Cardiac muscle cell (in vitro differentiated cells and primary cell): ENCODE measurements at regions not wholly inside any gene's neighbourhood (a gene's known extent, or its start where the extent isn't known, plus 50 kb on each side); places are given as distances from the start of the nearest gene placed in this dataset.
"Not testable (repeated sequence)": the region's sequence is repeated elsewhere in the genome, so short reads cannot be mapped to it uniquely, and the experiment has no call there.

Source experiments
- DNase-seq, 2 donors: peaks; one replicate each; pipeline versions ENCODE4 v3.0.0 to v3.0.0-alpha.2; 2010 to 2017; ENCODE audit warnings: low read depth in 1 of 2, low spot score in 1 of 2
- H3K27ac ChIP-seq: fragments of 200-600 bp; sonication (generic); 2 replicates; pipeline ENCODE4 v1.5.1; 2016
- H3K27me3 ChIP-seq: fragments of 200-600 bp; sonication (generic); 2 replicates; pipeline ENCODE4 v1.6.0; 2016; ENCODE audit warnings: control low read depth
- H3K36me3 ChIP-seq: fragments of 200-600 bp; sonication (generic); 2 replicates; pipeline ENCODE4 v1.5.1; 2016; ENCODE audit warnings: control low read depth
- H3K4me1 ChIP-seq: fragments of 200-600 bp; sonication (generic); 2 replicates; pipeline ENCODE4 v1.8.1; 2017; ENCODE audit warnings: low read depth, mild to moderate bottlenecking, mixed run types
- H3K4me3 ChIP-seq: fragments of 200-600 bp; sonication (generic); 2 replicates; pipeline ENCODE4 v1.5.1; 2016; ENCODE audit warnings: mild to moderate bottlenecking
- H3K9me3 ChIP-seq: fragments of 200-600 bp; sonication (generic); 2 replicates; pipeline ENCODE4 v1.5.1; 2017; ENCODE audit warnings: low read depth, mild to moderate bottlenecking, control low read depth
- CTCF ChIP-seq: IDR thresholded peaks from 2 replicates; pipeline ENCODE4 v1.5.1; 2012; ENCODE audit warnings: low read depth, mild to moderate bottlenecking, low read length

GRCh38 chr4:111070390-111070789, 447.5 kb upstream of the PITX2 start:
- no peak for DNase-seq
- no peaks in the 10 kb centered on the region for H3K36me3 ChIP-seq
- H3K27ac ChIP-seq: no peak overlapping the region
- H3K9me3 ChIP-seq: no peaks in the 10 kb centered on the region
- no peaks in the 10 kb centered on the region for H3K4me1 ChIP-seq
- H3K27me3 ChIP-seq: no peaks in the 10 kb centered on the region
- H3K4me3 ChIP-seq: no peak overlapping the region
- TF ChIP-seq CTCF: no peak

DNA sequence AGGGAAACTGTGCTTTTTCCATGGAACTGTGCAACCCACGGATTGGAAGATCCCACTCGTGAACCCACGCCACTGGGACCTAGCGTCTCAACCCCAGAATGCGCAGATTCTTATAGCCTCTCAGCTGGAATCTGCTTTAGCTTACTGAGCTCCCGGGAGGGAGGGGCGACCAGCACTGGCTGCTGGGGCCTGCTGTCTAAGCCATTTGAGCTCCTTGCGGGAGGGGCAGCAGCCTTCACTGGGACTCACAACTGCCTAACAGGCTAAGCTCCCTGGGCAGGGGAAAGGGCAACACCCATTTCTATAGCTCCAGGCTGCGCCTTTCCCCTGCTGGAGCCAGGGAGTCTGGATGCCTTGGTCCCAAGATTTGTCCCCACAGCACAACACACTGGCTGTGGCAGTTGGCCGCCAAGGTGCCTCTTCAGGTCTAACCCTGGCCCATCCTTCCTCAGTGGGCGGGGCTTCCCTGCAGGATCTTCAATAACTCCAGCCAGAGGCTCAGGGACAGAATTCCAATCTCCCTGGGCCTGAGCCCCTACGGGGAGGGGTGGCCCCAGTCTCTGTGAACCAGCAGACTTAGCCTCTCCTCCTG, 451.7 kb upstream of the PITX2 start:
- Histone ChIP-seq H3K9me3 (no peaks in the 10 kb centered on the region), H3K4me1 (no peaks in the 10 kb centered on the region), H3K27me3 (no peaks in the 10 kb centered on the region), H3K36me3 (no peaks in the 10 kb centered on the region), H3K27ac (no peak overlapping the region), H3K4me3 (no peak overlapping the region)
- DNase-seq: no peak
- no peak for TF ChIP-seq CTCF

- H3K36me3 ChIP-seq, H3K4me1 ChIP-seq, H3K4me3 ChIP-seq, DNase-seq, H3K27ac ChIP-seq, H3K27me3 ChIP-seq, H3K9me3 ChIP-seq: not testable (repeated sequence)
Observed at GRCh38 chr4:111076299-111076698, 453.4 kb upstream of the PITX2 start.

GRCh38 chr4:111108153-111108552, 485.3 kb upstream of the PITX2 start:
- H3K27me3 ChIP-seq: no peaks in the 10 kb centered on the region
- no peaks in the 10 kb centered on the region for H3K9me3 ChIP-seq
- no peak for TF ChIP-seq CTCF
- H3K27ac ChIP-seq: no peak overlapping the region
- H3K36me3 ChIP-seq: no peaks in the 10 kb centered on the region
- no peaks in the 10 kb centered on the region for H3K4me1 ChIP-seq
- no peak overlapping the region for H3K4me3 ChIP-seq
- DNase-seq: no peak

DNA sequence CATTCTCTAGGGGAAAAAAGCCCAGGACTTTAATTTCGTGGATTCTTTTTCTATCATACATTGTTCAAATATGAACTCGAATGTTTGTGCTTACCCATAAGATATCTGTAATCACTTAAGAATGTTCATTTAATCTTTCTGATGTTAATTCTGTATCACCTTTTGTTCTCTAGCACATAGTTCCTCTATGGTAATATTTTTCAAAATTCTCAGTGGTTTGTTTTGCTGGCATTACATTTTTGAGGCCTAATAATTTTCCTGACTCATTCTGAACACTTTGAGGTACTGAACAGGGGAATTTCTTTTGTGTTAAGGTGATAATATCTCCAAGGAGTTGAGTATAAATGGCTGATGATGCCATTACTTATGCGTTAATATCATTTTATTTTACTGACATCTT, 490.7 kb upstream of the PITX2 start:
- H3K4me1 ChIP-seq: no peaks in the 10 kb centered on the region
- H3K27ac ChIP-seq: no peak overlapping the region
- no peaks in the 10 kb centered on the region for H3K27me3 ChIP-seq
- H3K4me3 ChIP-seq: no peak overlapping the region
- H3K9me3 ChIP-seq: no peaks in the 10 kb centered on the region
- no peaks in the 10 kb centered on the region for H3K36me3 ChIP-seq
- no peak for DNase-seq
- TF ChIP-seq CTCF: no peak

- Histone ChIP-seq H3K4me1 (no peaks in the 10 kb centered on the region), H3K36me3 (no peaks in the 10 kb centered on the region), H3K27me3 (no peaks in the 10 kb centered on the region), H3K4me3 (no peak overlapping the region), H3K27ac (no peak overlapping the region), H3K9me3 (no peaks in the 10 kb centered on the region)
- no peak for TF ChIP-seq CTCF
- no peak for DNase-seq
Observed at GRCh38 chr4:111115881-111116280, 493.0 kb upstream of the PITX2 start.
